DOHH2 (cell line): ENCODE measurements at regions not wholly inside any gene's neighbourhood (a gene's known extent, or its start where the extent isn't known, plus 50 kb on each side); places are given as distances from the start of the nearest gene placed in this dataset.

Source experiments
- H3F3A ChIP-seq: fragments of 200-600 bp; sonication (generic), shearing (Covaris generic); 2 replicates; pipeline ENCODE4 v1.6.0; 2016; ENCODE audit warnings: antibody characterized with exemption, mild to moderate bottlenecking; ENCODE audit not compliant: control insufficient read depth, insufficient read depth
- H3K27ac ChIP-seq: fragments of 200-600 bp; sonication (generic); 2 replicates; pipeline ENCODE4 v1.5.1; 2014; ENCODE audit warnings: low read depth, mild to moderate bottlenecking, low read length, moderate library complexity
- H3K27me3 ChIP-seq: fragments of 200-600 bp; sonication (generic); 2 replicates; pipeline ENCODE4 v1.6.1; 2014; ENCODE audit warnings: mild to moderate bottlenecking, low read length, mixed read lengths; ENCODE audit not compliant: control insufficient read depth
- H3K36me3 ChIP-seq: fragments of 200-600 bp; sonication (generic); 2 replicates; pipeline ENCODE4 v1.6.1; 2014; ENCODE audit warnings: mild to moderate bottlenecking, low read length, moderate library complexity, mixed read lengths; ENCODE audit not compliant: control insufficient read depth
- H3K4me1 ChIP-seq: fragments of 200-600 bp; sonication (generic); 2 replicates; pipeline ENCODE4 v1.6.1; 2014; ENCODE audit warnings: mild to moderate bottlenecking, low read length, mixed read lengths; ENCODE audit not compliant: control insufficient read depth
- H3K4me2 ChIP-seq: fragments of 200-600 bp; sonication (generic); 2 replicates; pipeline ENCODE4 v1.6.0; 2014; ENCODE audit warnings: mild to moderate bottlenecking, low read length, moderate library complexity
- H3K4me3 ChIP-seq: fragments of 200-600 bp; sonication (generic); 2 replicates; pipeline ENCODE4 v1.5.1; 2014; ENCODE audit warnings: mild to moderate bottlenecking, low read length, mixed read lengths
- H3K79me2 ChIP-seq: fragments of 200-600 bp; sonication (generic); 2 replicates; pipeline ENCODE4 v1.6.1; 2014; ENCODE audit warnings: mild to moderate bottlenecking, low read length, mixed read lengths; ENCODE audit not compliant: control insufficient read depth
- H3K9me2 ChIP-seq: fragments of 200-600 bp; sonication (generic); replicated peaks from 2 replicates; pipeline ENCODE4 v1.6.1; 2014; ENCODE audit warnings: mild to moderate bottlenecking, low read length, mixed read lengths; ENCODE audit not compliant: control insufficient read depth
- H3K9me3 ChIP-seq: fragments of 200-600 bp; sonication (generic); 2 replicates; pipeline ENCODE4 v1.6.1; 2014; ENCODE audit warnings: antibody characterized with exemption, low read length, mixed read lengths; ENCODE audit not compliant: control insufficient read depth, insufficient read depth
- H4K20me1 ChIP-seq: fragments of 200-600 bp; sonication (generic); 2 replicates; pipeline ENCODE4 v1.6.0; 2014; ENCODE audit warnings: low read depth, mild to moderate bottlenecking, antibody characterized with exemption, low read length, moderate library complexity; ENCODE audit not compliant: control insufficient read depth, insufficient read depth
- CTCF ChIP-seq: fragments of 200-600 bp; sonication (generic); IDR thresholded peaks from one replicate; pipeline ENCODE4 v1.5.1; 2014; ENCODE audit warnings: antibody characterized with exemption, mild to moderate bottlenecking, low read depth, low read length; ENCODE audit not compliant: poor library complexity, severe bottlenecking
- EZH2phosphoT487 ChIP-seq: fragments of 200-600 bp; sonication (generic); IDR thresholded peaks from 2 replicates; pipeline ENCODE4 v1.6.1; 2017; ENCODE audit warnings: borderline replicate concordance, mild to moderate bottlenecking, antibody characterized with exemption, low read length, moderate library complexity, mixed read lengths

- H3K9me2 ChIP-seq: no peaks in the 10 kb centered on the region
- H3K27me3 ChIP-seq: no peaks in the 10 kb centered on the region
- TF ChIP-seq CTCF: no peak
- TF ChIP-seq EZH2phosphoT487: no peak
- peaks cover 15% of the 10 kb centered on the region for H3K4me1 ChIP-seq
- H3K4me3 ChIP-seq: no peak overlapping the region
- no peaks in the 10 kb centered on the region for H3K9me3 ChIP-seq
- no peaks in the 10 kb centered on the region for H4K20me1 ChIP-seq
- H3K36me3 ChIP-seq: no peaks in the 10 kb centered on the region
- no peaks in the 10 kb centered on the region for H3K79me2 ChIP-seq
- no peak overlapping the region for H3K27ac ChIP-seq
- no peaks in the 10 kb centered on the region for H3F3A ChIP-seq
- H3K4me2 ChIP-seq: no peak overlapping the region
Observed at GRCh38 chr2:175576875-175577274, 395.4 kb upstream of the ATP5MC3 start.

GRCh38 chr2:175576270-175576669 lies 394.8 kb upstream of the ATP5MC3 start:
- H3K79me2 ChIP-seq: no peaks in the 10 kb centered on the region
- TF ChIP-seq CTCF (no peak), EZH2phosphoT487 (no peak)
- H3K9me3 ChIP-seq: no peaks in the 10 kb centered on the region
- no peaks in the 10 kb centered on the region for H3K9me2 ChIP-seq
- H4K20me1 ChIP-seq: no peaks in the 10 kb centered on the region
- H3F3A ChIP-seq: no peaks in the 10 kb centered on the region
- H3K4me3 ChIP-seq: no peak overlapping the region
- H3K27me3 ChIP-seq: no peaks in the 10 kb centered on the region
- H3K4me1 ChIP-seq: peaks cover 15% of the 10 kb centered on the region
- H3K27ac ChIP-seq: 0 out of 2 replicates have a peak overlapping the region, but pooled peaks have one; percentile 6
- no peaks in the 10 kb centered on the region for H3K36me3 ChIP-seq
- H3K4me2 ChIP-seq: peak overlapping the region; percentile 39; the same call in 1 of the 2 replicates

GRCh38 chr2:175575346-175576258 lies 394.1 kb upstream of the ATP5MC3 start:
- H3K36me3 ChIP-seq: no peaks in the 10 kb centered on the region
- peaks cover 15% of the 10 kb centered on the region for H3K4me1 ChIP-seq
- H3K4me3 ChIP-seq: no peak overlapping the region
- 0 out of 2 replicates have a peak overlapping the region, but pooled peaks have one; percentile 6 for H3K27ac ChIP-seq
- H3F3A ChIP-seq: no peaks in the 10 kb centered on the region
- H3K27me3 ChIP-seq: no peaks in the 10 kb centered on the region
- no peaks in the 10 kb centered on the region for H3K9me2 ChIP-seq
- TF ChIP-seq EZH2phosphoT487 (no peak), CTCF (no peak)
- peak overlapping the region; percentile 39; the same call in 1 of the 2 replicates for H3K4me2 ChIP-seq
- H3K79me2 ChIP-seq: no peaks in the 10 kb centered on the region
- H4K20me1 ChIP-seq: no peaks in the 10 kb centered on the region
- no peaks in the 10 kb centered on the region for H3K9me3 ChIP-seq
